IMR-90 (cell line): ENCODE measurements at regions not wholly inside any gene's neighbourhood (a gene's known extent, or its start where the extent isn't known, plus 50 kb on each side); places are given as distances from the start of the nearest gene placed in this dataset.

ENCODE experiments used
- ATAC-seq: fragments of 200-7000 bp; cut with Tn5 transposase; 2 replicates; pipeline ENCODE4 v1.9.1; 2020; ENCODE audit warnings: low read depth, mild to moderate bottlenecking, moderate library complexity
- BruUV-seq: library from RNA; stranded (reverse); fragments of 400-500 nt; replicated peaks from 2 replicates; lab custom pipeline; 2021; lab: Mats Ljungman, UMichigan
- CTCF ChIA-PET: fragments of 300-600 bp; formaldehyde crosslinking; extraction: SDS; loops from one replicate; lab custom pipeline; 2021; ENCODE audit warnings: antibody characterized with exemption; lab: Yijun Ruan, JAX
- POLR2A ChIA-PET: fragments of 300-600 bp; sonication (Branson Sonifier 250); formaldehyde crosslinking; loops from one replicate; lab custom pipeline; 2022; ENCODE audit warnings: antibody characterized with exemption; ENCODE audit not compliant: unreplicated experiment; lab: Charles Lee
- DNase-seq: peaks from one replicate; pipeline ENCODE4 v3.0.0; 2013
- H2AFZ ChIP-seq: replicated peaks from 2 replicates; pipeline ENCODE3; 2013; ENCODE audit warnings: low read length, mild to moderate bottlenecking; ENCODE audit not compliant: poor library complexity
- H2AK5ac ChIP-seq: 2 replicates; pipeline ENCODE4 v1.6.1; 2013; ENCODE audit warnings: low read depth, low read length, inconsistent platforms
- H2AK9ac ChIP-seq: replicated peaks from 2 replicates; pipeline ENCODE3; 2013; ENCODE audit warnings: mild to moderate bottlenecking, low read depth, low read length, moderate library complexity; ENCODE audit not compliant: poor library complexity
- H2BK120ac ChIP-seq: 2 replicates; pipeline ENCODE4 v1.6.1; 2013; ENCODE audit warnings: low read depth, low read length, inconsistent platforms
- H2BK15ac ChIP-seq: 3 replicates; pipeline ENCODE4 v1.6.1; 2013; ENCODE audit warnings: low read depth, low read length, inconsistent platforms
- H2BK20ac ChIP-seq: 2 replicates; pipeline ENCODE4 v1.6.1; 2013; ENCODE audit warnings: low read depth, mild to moderate bottlenecking, inconsistent platforms, low read length, moderate library complexity
- H2BK5ac ChIP-seq: 2 replicates; pipeline ENCODE4 v1.6.1; 2013; ENCODE audit warnings: mild to moderate bottlenecking, low read depth, low read length, inconsistent platforms; ENCODE audit not compliant: poor library complexity, severe bottlenecking
- H3K14ac ChIP-seq: replicated peaks from 2 replicates; pipeline ENCODE4 v1.6.1; 2013; ENCODE audit warnings: low read depth, low read length, inconsistent platforms
- H3K18ac ChIP-seq: 2 replicates; pipeline ENCODE4 v1.6.1; 2013; ENCODE audit warnings: low read depth, low read length, control low read depth
- H3K23ac ChIP-seq: 2 replicates; pipeline ENCODE4 v1.6.1; 2013; ENCODE audit warnings: low read depth, low read length, inconsistent platforms
- H3K27ac ChIP-seq: 2 replicates; pipeline ENCODE4 v1.5.1; 2013; ENCODE audit warnings: mild to moderate bottlenecking, control low read depth, low read length; ENCODE audit not compliant: insufficient read depth
- H3K27me3 ChIP-seq: 2 replicates; pipeline ENCODE4 v1.6.1; 2013; ENCODE audit warnings: low read length; ENCODE audit not compliant: control insufficient read depth, insufficient read depth
- H3K36me3 ChIP-seq: 2 replicates; pipeline ENCODE4 v1.6.1; 2013; ENCODE audit warnings: low read length, mixed read lengths; ENCODE audit not compliant: control insufficient read depth, insufficient read depth
- H3K4ac ChIP-seq: 2 replicates; pipeline ENCODE4 v1.6.1; 2013; ENCODE audit warnings: low read depth, low read length, inconsistent platforms
- H3K4me1 ChIP-seq: 2 replicates; pipeline ENCODE4 v1.6.1; 2013; ENCODE audit warnings: low read length, mixed read lengths; ENCODE audit not compliant: control insufficient read depth, insufficient read depth
- H3K4me2 ChIP-seq: 2 replicates; pipeline ENCODE4 v1.6.1; 2013; ENCODE audit warnings: low read depth, mild to moderate bottlenecking, control low read depth, low read length, moderate library complexity
- H3K4me3 ChIP-seq: 2 replicates; pipeline ENCODE4 v1.5.1; 2013; ENCODE audit warnings: low read depth, mild to moderate bottlenecking, control low read depth, low read length, moderate library complexity; ENCODE audit not compliant: insufficient read depth
- H3K56ac ChIP-seq: 2 replicates; pipeline ENCODE4 v1.6.1; 2013; ENCODE audit warnings: low read length, inconsistent platforms; ENCODE audit not compliant: insufficient read depth; ENCODE audit errors: extremely low read depth
- H3K79me1 ChIP-seq, 2 experiments: 2 replicates each; pipeline ENCODE4 v1.6.1; 2013; ENCODE audit warnings: low read length in 2 of 2, inconsistent platforms in 1 of 2, low read depth in 1 of 2
- H3K9ac ChIP-seq: 2 replicates; pipeline ENCODE4 v1.6.1; 2013; ENCODE audit warnings: low read depth, low read length, control low read depth
- H3K9me1 ChIP-seq: 2 replicates; pipeline ENCODE4 v1.6.1; 2013; ENCODE audit warnings: low read length, inconsistent platforms; ENCODE audit not compliant: insufficient read depth
- H3K9me3 ChIP-seq: 2 replicates; pipeline ENCODE4 v1.6.1; 2013; ENCODE audit warnings: low read length; ENCODE audit not compliant: control insufficient read depth, insufficient read depth
- H4K20me1 ChIP-seq: 2 replicates; pipeline ENCODE4 v1.6.1; 2013; ENCODE audit warnings: low read length, inconsistent platforms; ENCODE audit not compliant: insufficient read depth
- H4K5ac ChIP-seq: 2 replicates; pipeline ENCODE4 v1.6.1; 2013; ENCODE audit warnings: mild to moderate bottlenecking, low read depth, low read length, control low read depth
- H4K8ac ChIP-seq, 2 experiments: 2 replicates each; pipeline ENCODE4 v1.6.1; 2013; ENCODE audit warnings: low read depth in 2 of 2, low read length in 2 of 2, control low read depth in 1 of 2, inconsistent platforms in 1 of 2
- H4K91ac ChIP-seq: 2 replicates; pipeline ENCODE4 v1.6.1; 2013; ENCODE audit warnings: low read depth, low read length, inconsistent platforms; ENCODE audit not compliant: insufficient read depth
- FOS ChIP-seq: fragments of 150-350 bp; IDR thresholded peaks from 2 replicates; pipeline ENCODE4 v1.6.1; 2016; ENCODE audit warnings: low read depth, low read length
- MAFK ChIP-seq: IDR thresholded peaks from 2 replicates; pipeline ENCODE4 v1.6.1; 2012; ENCODE audit warnings: low read depth, low read length, improper control_type of control experiment
- MAZ ChIP-seq: IDR thresholded peaks from 2 replicates; pipeline ENCODE4 v1.6.1; 2012; ENCODE audit warnings: low read depth, mild to moderate bottlenecking, low read length, improper control_type of control experiment, moderate library complexity, borderline replicate concordance
- POLR2A ChIP-seq: IDR thresholded peaks from 2 replicates; pipeline ENCODE4 v1.6.1; 2012; ENCODE audit warnings: mild to moderate bottlenecking, low read depth, low read length
- RAD21 ChIP-seq: IDR thresholded peaks from 2 replicates; pipeline ENCODE4 v1.6.1; 2012; ENCODE audit warnings: low read length, improper control_type of control experiment
- RCOR1 ChIP-seq: IDR thresholded peaks from 2 replicates; pipeline ENCODE4 v1.6.1; 2012; ENCODE audit warnings: mild to moderate bottlenecking, low read length, improper control_type of control experiment; ENCODE audit not compliant: insufficient replicate concordance
- WGBS, 2 experiments: methylation state at CpG; one replicate each; pipeline versions ENCODE4 v1.1.5 to v1.1.7; 2013; ENCODE audit warnings: missing lambda C conversion rate in 2 of 2; ENCODE audit not compliant: insufficient read length in 1 of 2; ENCODE audit errors: extremely low coverage in 2 of 2; 5-methylcytosine and 5-hydroxymethylcytosine counted together
- dilution Hi-C: fragments of 300-500 bp; cut with HindIII; formaldehyde crosslinking; loops from one replicate; pipeline ENCODE4 v1.14.3; 2018; ENCODE audit warnings: low sequenced_read_pairs; ENCODE audit not compliant: unreplicated experiment
- in situ Hi-C: fragments of 300-500 bp; cut with MboI; formaldehyde crosslinking; loops from 3 replicates; pipeline ENCODE4 v1.14.3; 2019; ENCODE audit warnings: low sequenced_read_pairs, inconsistent platforms, mixed read lengths
- intact Hi-C: fragments of 100-400 bp; cut with micrococcal nuclease; formaldehyde crosslinking; loops from 2 replicates; pipeline ENCODE4 v1.10.0; 2022
- TF ChIP-seq, protein P1 (sequence below): fragments of 150-350 bp; IDR thresholded peaks from 2 replicates; pipeline ENCODE4 v1.6.1; 2017; ENCODE audit warnings: mild to moderate bottlenecking, antibody characterized with exemption, low read length, low read depth

DNA sequence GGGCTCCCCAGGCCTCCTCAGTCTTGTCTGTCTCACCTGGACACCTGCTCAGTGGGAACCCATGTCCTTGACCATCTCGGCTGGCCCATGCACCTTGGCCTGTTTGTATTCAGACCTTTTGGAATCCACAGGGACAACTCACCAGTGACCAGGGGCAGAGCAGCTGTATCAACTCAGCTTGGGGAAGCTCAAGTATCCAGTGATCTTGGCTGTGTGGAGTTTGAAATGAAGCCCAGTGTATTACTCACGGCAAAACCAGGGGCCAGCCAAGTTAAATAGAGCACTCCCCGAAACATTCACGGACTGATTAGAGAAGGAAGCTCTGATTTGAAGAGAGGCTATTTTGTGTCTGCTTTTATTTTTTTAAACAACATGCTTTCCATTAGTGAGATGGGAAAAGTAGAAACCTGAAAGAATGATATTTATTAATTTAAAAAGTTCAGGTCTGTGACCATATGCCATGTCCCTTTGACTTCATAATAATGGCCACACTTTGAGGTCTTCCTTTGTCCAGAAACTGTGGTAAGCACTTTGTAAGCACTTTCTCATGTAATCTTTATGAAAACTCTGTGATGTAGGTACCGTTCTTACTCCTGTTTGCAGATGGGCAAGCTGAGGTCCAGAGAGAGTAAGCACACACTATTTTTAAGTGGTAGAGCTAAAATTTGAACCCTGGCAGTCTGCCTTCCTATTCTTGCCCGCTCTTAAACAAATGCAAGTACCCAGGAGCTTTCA is 656.5 kb downstream of the BNC2 start:
- TF ChIP-seq RCOR1 (peak; percentile 96), MAFK (no peak), RAD21 (no peak), POLR2A (no peak), FOS (peak; percentile 79), MAZ (peak; percentile 57; the same call in 1 of the 2 replicates)
- TF ChIP-seq, protein P1, sequence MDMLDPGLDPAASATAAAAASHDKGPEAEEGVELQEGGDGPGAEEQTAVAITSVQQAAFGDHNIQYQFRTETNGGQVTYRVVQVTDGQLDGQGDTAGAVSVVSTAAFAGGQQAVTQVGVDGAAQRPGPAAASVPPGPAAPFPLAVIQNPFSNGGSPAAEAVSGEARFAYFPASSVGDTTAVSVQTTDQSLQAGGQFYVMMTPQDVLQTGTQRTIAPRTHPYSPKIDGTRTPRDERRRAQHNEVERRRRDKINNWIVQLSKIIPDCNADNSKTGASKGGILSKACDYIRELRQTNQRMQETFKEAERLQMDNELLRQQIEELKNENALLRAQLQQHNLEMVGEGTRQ: no peak
- peak overlapping the region; percentile 65 for H3K14ac ChIP-seq
- H2AK9ac ChIP-seq: peak overlapping the region; percentile 1
- H4K5ac ChIP-seq: peak overlapping the region; percentile 76
- intact Hi-C loops: no loop called here
- H2BK20ac ChIP-seq: peak overlapping the region; percentile 63
- H3K36me3 ChIP-seq: no peaks in the 10 kb centered on the region
- peak overlapping the region; percentile 76; the same call in 1 of the 2 replicates for H3K27ac ChIP-seq
- H2BK15ac ChIP-seq: peak overlapping the region; percentile 39; the same call in 2 of the 3 replicates
- POLR2A ChIA-PET: no interaction called here
- H2BK5ac ChIP-seq: peak overlapping the region; percentile 69
- no TSS peak for BruUV-seq
- peak overlapping the region; percentile 67 for H3K18ac ChIP-seq
- no peaks in the 10 kb centered on the region for H3K79me1 ChIP-seq
- peak; percentile 99 for DNase-seq
- peaks cover 18% of the 10 kb centered on the region for H3K4me1 ChIP-seq
- no peak overlapping the region for H2AFZ ChIP-seq
- peaks cover 9% of the 10 kb centered on the region for H3K9me1 ChIP-seq
- H3K9me3 ChIP-seq: no peaks in the 10 kb centered on the region
- peak overlapping the region; percentile 4 for H3K9ac ChIP-seq
- no peak overlapping the region for H3K56ac ChIP-seq
- no peaks in the 10 kb centered on the region; the same call in 1 of the 2 replicates for H4K20me1 ChIP-seq
- ATAC-seq: peak; percentile 93
- peak overlapping the region; percentile 30; the same call in 1 of the 2 replicates for H3K4ac ChIP-seq
- dilution Hi-C loops: no loop called here
- H2BK120ac ChIP-seq: peak overlapping the region; percentile 62
- peak overlapping the region; percentile 5 for H3K4me2 ChIP-seq
- H3K23ac ChIP-seq: no peak overlapping the region
- peak overlapping the region; percentile 35 for H4K91ac ChIP-seq
- H3K27me3 ChIP-seq: no peaks in the 10 kb centered on the region
- in situ Hi-C loops: no loop called here
- peak overlapping the region; percentile 73; the same call in 1 of the 2 replicates for H2AK5ac ChIP-seq
- no peak overlapping the region for H3K4me3 ChIP-seq
- WGBS, 2 experiments: no CpG with 5 or more reads among the region's 6 CpGs
- CTCF ChIA-PET: interaction anchor here (0.5 kb wide), 1 partner anchor 170 kb away, joined by 3 read pairs; no protein-coding TSS in a partner anchor
- H4K8ac ChIP-seq: peak overlapping the region; percentile 17 to 74; a peak in 3 of 4 replicates
